Ovary (tissue), 7 donors: ENCODE measurements at regions not wholly inside any gene's neighbourhood (a gene's known extent, or its start where the extent isn't known, plus 50 kb on each side); places are given as distances from the start of the nearest gene placed in this dataset.
"Not testable (repeated sequence)": the region's sequence is repeated elsewhere in the genome, so short reads cannot be mapped to it uniquely, and the experiment has no call there.

Experiments used
- DNase-seq, 5 donors: peaks; one replicate each; pipeline ENCODE4 v3.0.0-alpha.2; 2019 to 2020
- H3K27ac ChIP-seq, 2 donors: fragments of 200-600 bp; one replicate each; pipeline versions ENCODE4 v1.5.1 to v1.8.0; 2019 to 2022
- H3K27me3 ChIP-seq: fragments of 200-600 bp; one replicate; pipeline ENCODE4 v1.8.0; 2022
- H3K36me3 ChIP-seq: fragments of 200-600 bp; sonication (generic); one replicate; pipeline ENCODE4 v1.5.1; 2019
- H3K4me1 ChIP-seq: one replicate; pipeline ENCODE4 v1.8.1; 2013; ENCODE audit warnings: mild to moderate bottlenecking, moderate library complexity; ENCODE audit not compliant: insufficient read depth
- H3K4me3 ChIP-seq: fragments of 200-600 bp; sonication (generic); one replicate; pipeline ENCODE4 v1.5.1; 2017
- H3K9me3 ChIP-seq, 2 donors: fragments of 200-600 bp in 1 of 2; sonication (generic) in 1 of 2; one replicate each; pipeline versions ENCODE4 v1.5.1 to v1.8.1; 2013 to 2019; ENCODE audit warnings: mild to moderate bottlenecking in 1 of 2, moderate library complexity in 1 of 2
- CTCF ChIP-seq, 3 donors: fragments of 450-650 bp in 2 of 3; fragments of 200-600 bp in 1 of 3; IDR thresholded peaks; one replicate each; pipeline versions ENCODE4 v1.5.1 to v1.8.0; 2016 to 2022; ENCODE audit warnings: antibody characterized with exemption in 3 of 3, mild to moderate bottlenecking in 1 of 3
- EP300 ChIP-seq: sonication (generic); formaldehyde crosslinking; IDR thresholded peaks from one replicate; pipeline ENCODE4 v1.6.1; 2017; ENCODE audit warnings: antibody characterized with exemption
- POLR2A ChIP-seq: fragments of 450-650 bp; IDR thresholded peaks from one replicate; pipeline ENCODE4 v1.6.1; 2017; ENCODE audit warnings: antibody characterized with exemption, mild to moderate bottlenecking, moderate library complexity
- WGBS, 3 donors: extraction: QIAGEN DNeasy Blood & Tissue Kit in 1 of 3; methylation state at CpG; one replicate each; pipeline versions ENCODE4 v1.1.5 to v1.1.7; 2013 to 2017; 5-methylcytosine and 5-hydroxymethylcytosine counted together
- intact Hi-C, 4 donors: fragments of 100-400 bp; cut with DNase I; formaldehyde crosslinking; loops; one replicate each; pipeline versions ENCODE4 v1.11.0 to v1.15.1; 2022 to 2023
- donor health status: DM: no; HTN: no; CAD: no; lungs with moderate emphysema.
- donor health status: DM: no; HTN: no; CAD: no.
- donor health status: Bipolar disorder and iron deficiency.
- donor health status: DM: no; HTN: no; CAD: no.
- donor health status: DM: yes; HTN: yes; CAD: no.

GRCh38 chr6:65984089-65984488 lies 277.1 kb upstream of the EYS start:
- no peak for DNase-seq
- no peak overlapping the region for H3K4me3 ChIP-seq
- H3K27me3 ChIP-seq, result no peaks in the 10 kb centered on the region
- no peaks in the 10 kb centered on the region for H3K4me1 ChIP-seq
- no peak overlapping the region for H3K27ac ChIP-seq
- intact Hi-C loops, result no loop called here
- no peaks in the 10 kb centered on the region for H3K36me3 ChIP-seq
- TF ChIP-seq POLR2A, result no peak
- TF ChIP-seq CTCF (IDR thresholded peaks at IDR 0.05), result no peak
- no peak for TF ChIP-seq EP300
- 92 to 97% (median 95%) methylated on average over 2 of the region's 2 CpGs for WGBS, 3 donors
- H3K9me3 ChIP-seq, result no peaks in the 10 kb centered on the region

GRCh38 chr6:65979120-65979519 lies 272.1 kb upstream of the EYS start:
- H3K4me3 ChIP-seq, result no peak overlapping the region
- TF ChIP-seq EP300 (no peak), POLR2A (no peak)
- H3K4me1 ChIP-seq, result no peaks in the 10 kb centered on the region
- no peaks in the 10 kb centered on the region for H3K9me3 ChIP-seq
- no peaks in the 10 kb centered on the region for H3K27me3 ChIP-seq
- 60 to 77% (median 75%) methylated on average over 2 of the region's 2 CpGs for WGBS, 3 donors
- DNase-seq, result no peak
- H3K36me3 ChIP-seq, result no peaks in the 10 kb centered on the region
- intact Hi-C loops, result no loop called here
- no peak overlapping the region for H3K27ac ChIP-seq

- H3K36me3 ChIP-seq, DNase-seq, H3K27me3 ChIP-seq, H3K4me3 ChIP-seq, H3K27ac ChIP-seq, H3K4me1 ChIP-seq, H3K9me3 ChIP-seq, intact Hi-C loops: not testable (repeated sequence)
- WGBS, 3 donors, result 83 to 95% (median 93%) methylated on average over 8 to 9 of the region's 9 CpGs
Observed at GRCh38 chr6:65971252-65971651, 264.2 kb upstream of the EYS start.

GRCh38 chr6:65964261-65964660 lies 257.2 kb upstream of the EYS start:
- no peak overlapping the region for H3K27ac ChIP-seq
- no peak for DNase-seq
- no peak overlapping the region for H3K4me3 ChIP-seq
- no peaks in the 10 kb centered on the region for H3K36me3 ChIP-seq
- peaks cover 2% of the 10 kb centered on the region for H3K27me3 ChIP-seq
- no peak for TF ChIP-seq POLR2A
- TF ChIP-seq CTCF (IDR thresholded peaks at IDR 0.05), result no peak
- TF ChIP-seq EP300, result no peak
- H3K4me1 ChIP-seq, result no peaks in the 10 kb centered on the region
- intact Hi-C loops, result no loop called here
- H3K9me3 ChIP-seq, result no peaks in the 10 kb centered on the region

GRCh38 chr6:65955034-65955433 lies 248.0 kb upstream of the EYS start:
- no peak for TF ChIP-seq EP300
- no peaks in the 10 kb centered on the region for H3K27me3 ChIP-seq
- WGBS, 3 donors, result 88 to 90% (median 89%) methylated on average over 3 of the region's 3 CpGs

GRCh38 chr6:65948062-65948461 lies 241.0 kb upstream of the EYS start:
- WGBS, 3 donors, result 88 to 96% (median 95%) methylated on average over 1 of the region's 1 CpG
- no peak overlapping the region for H3K27ac ChIP-seq

More at GRCh38 chr6:65955034-65955433, 248.0 kb upstream of the EYS start:
- Histone ChIP-seq H3K9me3 (no peaks in the 10 kb centered on the region), H3K36me3 (no peaks in the 10 kb centered on the region), H3K4me1 (no peaks in the 10 kb centered on the region), H3K4me3 (no peak overlapping the region), H3K27ac (no peak overlapping the region)
- intact Hi-C loops, result no loop called here
- DNase-seq, result no peak

More at GRCh38 chr6:65948062-65948461, 241.0 kb upstream of the EYS start:
- H3K9me3 ChIP-seq, result no peaks in the 10 kb centered on the region
- no peak for TF ChIP-seq EP300
- TF ChIP-seq POLR2A, result no peak
- no peak for TF ChIP-seq CTCF (IDR thresholded peaks at IDR 0.05)
- no peak overlapping the region for H3K4me3 ChIP-seq
- H3K36me3 ChIP-seq, result no peaks in the 10 kb centered on the region
- H3K4me1 ChIP-seq, result no peaks in the 10 kb centered on the region
- DNase-seq, result no peak
- intact Hi-C loops, result no loop called here
- H3K27me3 ChIP-seq, result no peaks in the 10 kb centered on the region
